ENCODE measurements at regions not wholly inside any gene's neighbourhood (a gene's known extent, or its start where the extent isn't known, plus 50 kb on each side); places are given as distances from the start of the nearest gene placed in this dataset.

- TF ChIP-seq CTCF (IDR thresholded peaks at IDR 0.05; ENCODE audit: unreplicated experiment) = no peak
- H3K4me1 Mint-ChIP-seq = no peaks in the 10 kb centered on the region
- no peak for DNase-seq (ENCODE audit: low spot score in 2 of 2, unreplicated experiment in 2 of 2)
- H3K4me3 Mint-ChIP-seq = no peak overlapping the region
- no peaks in the 10 kb centered on the region for H3K27me3 Mint-ChIP-seq (ENCODE audit: low read depth)
- H3K9me3 Mint-ChIP-seq = no peaks in the 10 kb centered on the region
- no peaks in the 10 kb centered on the region for H3K36me3 Mint-ChIP-seq
- no peak overlapping the region for H3K27ac Mint-ChIP-seq
These were observed 101.1 kb upstream of the BCL2L14 start for GRCh38 chr12:11969437-11970154.

GRCh38 chr12:11970155-11970520 is 100.6 kb upstream of the BCL2L14 start:
- DNase-seq (ENCODE audit: low spot score in 2 of 2, unreplicated experiment in 2 of 2) = no peak
- Mint-ChIP-seq H3K27me3 (ENCODE audit: low read depth) (no peaks in the 10 kb centered on the region), H3K36me3 (no peaks in the 10 kb centered on the region), H3K4me1 (no peaks in the 10 kb centered on the region), H3K4me3 (no peak overlapping the region), H3K27ac (no peak overlapping the region), H3K9me3 (no peaks in the 10 kb centered on the region)
- TF ChIP-seq CTCF (IDR thresholded peaks at IDR 0.05; ENCODE audit: unreplicated experiment) = no peak

- Mint-ChIP-seq H3K9me3 (no peaks in the 10 kb centered on the region), H3K27ac (no peak overlapping the region), H3K4me1 (no peaks in the 10 kb centered on the region), H3K27me3 (ENCODE audit: low read depth) (no peaks in the 10 kb centered on the region), H3K36me3 (no peaks in the 10 kb centered on the region), H3K4me3 (no peak overlapping the region)
- no peak for TF ChIP-seq CTCF (IDR thresholded peaks at IDR 0.05; ENCODE audit: unreplicated experiment)
- DNase-seq (ENCODE audit: low spot score in 2 of 2, unreplicated experiment in 2 of 2) = no peak
These were observed 97.3 kb upstream of the BCL2L14 start for GRCh38 chr12:11973396-11973795.

GRCh38 chr12:11976005-11976404 is 94.7 kb upstream of the BCL2L14 start:
- no peak for DNase-seq (ENCODE audit: low spot score in 2 of 2, unreplicated experiment in 2 of 2)
- Mint-ChIP-seq H3K9me3 (no peaks in the 10 kb centered on the region), H3K4me3 (no peak overlapping the region), H3K36me3 (no peaks in the 10 kb centered on the region), H3K27ac (no peak overlapping the region), H3K27me3 (ENCODE audit: low read depth) (no peaks in the 10 kb centered on the region), H3K4me1 (no peaks in the 10 kb centered on the region)
- no peak for TF ChIP-seq CTCF (IDR thresholded peaks at IDR 0.05; ENCODE audit: unreplicated experiment)

- Mint-ChIP-seq H3K9me3 (no peaks in the 10 kb centered on the region), H3K4me1 (no peaks in the 10 kb centered on the region), H3K27me3 (ENCODE audit: low read depth) (no peaks in the 10 kb centered on the region), H3K4me3 (no peak overlapping the region), H3K36me3 (no peaks in the 10 kb centered on the region), H3K27ac (no peak overlapping the region)
- no peak for TF ChIP-seq CTCF (IDR thresholded peaks at IDR 0.05; ENCODE audit: unreplicated experiment)
- DNase-seq (ENCODE audit: low spot score in 2 of 2, unreplicated experiment in 2 of 2) = no peak
These were observed 91.9 kb upstream of the BCL2L14 start for GRCh38 chr12:11978726-11979384.
